Spleen (tissue), 7 donors: ENCODE measurements at regions not wholly inside any gene's neighbourhood (a gene's known extent, or its start where the extent isn't known, plus 50 kb on each side); places are given as distances from the start of the nearest gene placed in this dataset.

ENCODE experiments used
- POLR2A ChIP-seq, 3 donors: fragments of 450-650 bp; IDR thresholded peaks; one replicate each; pipeline ENCODE4 v1.5.1; 2017; ENCODE audit warnings: antibody characterized with exemption in 3 of 3, mild to moderate bottlenecking in 1 of 3
- TF ChIP-seq, protein P1 (sequence below), 11 experiments: fragments of 200-600 bp in 7 of 11; fragments of 450-650 bp in 4 of 11; sonication (generic) in 4 of 11; IDR thresholded peaks in 8 of 11; conservative IDR thresholded peaks in 3 of 11; 1 replicate in 7 of 11; 2 replicates in 4 of 11; pipeline versions ENCODE4 v1.4.0 to v1.8.0; 2016 to 2021; ENCODE audit warnings: antibody characterized with exemption in 11 of 11, inconsistent platforms in 4 of 11, mild to moderate bottlenecking in 1 of 11
- donor health status: DM: no; HTN: no; CAD: no; lungs with moderate emphysema.
- donor health status: DM: no; HTN: no; CAD: no.
- donor health status: DM: no; HTN: no; CAD: no.

DNA sequence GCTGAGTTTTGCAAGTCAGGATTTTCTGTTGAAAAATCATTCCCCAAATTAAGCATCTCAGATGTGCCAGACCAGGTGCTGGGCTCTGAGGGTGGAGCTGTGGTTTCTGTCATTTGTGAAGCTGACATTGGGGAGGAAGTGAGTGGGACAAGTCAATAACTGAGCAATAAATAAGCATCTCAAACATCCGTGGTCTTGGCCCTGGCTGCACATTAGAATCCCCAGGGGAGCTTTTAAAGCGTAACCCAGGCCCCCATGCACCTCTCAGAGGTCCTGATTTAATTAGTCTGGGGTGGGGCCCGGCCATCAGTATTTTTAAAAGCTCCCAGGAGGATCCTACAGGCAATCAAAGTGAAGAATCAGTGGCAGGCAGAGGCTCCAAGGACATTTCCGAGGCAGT is 420.0 kb downstream of the MN1 start:
- no peak for TF ChIP-seq POLR2A (IDR thresholded peaks at IDR 0.05)
- TF ChIP-seq, protein P1, sequence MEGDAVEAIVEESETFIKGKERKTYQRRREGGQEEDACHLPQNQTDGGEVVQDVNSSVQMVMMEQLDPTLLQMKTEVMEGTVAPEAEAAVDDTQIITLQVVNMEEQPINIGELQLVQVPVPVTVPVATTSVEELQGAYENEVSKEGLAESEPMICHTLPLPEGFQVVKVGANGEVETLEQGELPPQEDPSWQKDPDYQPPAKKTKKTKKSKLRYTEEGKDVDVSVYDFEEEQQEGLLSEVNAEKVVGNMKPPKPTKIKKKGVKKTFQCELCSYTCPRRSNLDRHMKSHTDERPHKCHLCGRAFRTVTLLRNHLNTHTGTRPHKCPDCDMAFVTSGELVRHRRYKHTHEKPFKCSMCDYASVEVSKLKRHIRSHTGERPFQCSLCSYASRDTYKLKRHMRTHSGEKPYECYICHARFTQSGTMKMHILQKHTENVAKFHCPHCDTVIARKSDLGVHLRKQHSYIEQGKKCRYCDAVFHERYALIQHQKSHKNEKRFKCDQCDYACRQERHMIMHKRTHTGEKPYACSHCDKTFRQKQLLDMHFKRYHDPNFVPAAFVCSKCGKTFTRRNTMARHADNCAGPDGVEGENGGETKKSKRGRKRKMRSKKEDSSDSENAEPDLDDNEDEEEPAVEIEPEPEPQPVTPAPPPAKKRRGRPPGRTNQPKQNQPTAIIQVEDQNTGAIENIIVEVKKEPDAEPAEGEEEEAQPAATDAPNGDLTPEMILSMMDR (IDR thresholded peaks at IDR 0.05 in 8 of 11, conservative IDR thresholded peaks at IDR 0.05 in 3 of 11), result no peak
